ENCODE measurements at regions not wholly inside any gene's neighbourhood (a gene's known extent, or its start where the extent isn't known, plus 50 kb on each side); places are given as distances from the start of the nearest gene placed in this dataset.
"Not testable (repeated sequence)": the region's sequence is repeated elsewhere in the genome, so short reads cannot be mapped to it uniquely, and the experiment has no call there.

- DNase-seq = no peak
Observed at GRCh38 chr4:72767618-72768302, 198.7 kb upstream of the ADAMTS3 start.

- DNase-seq = not testable (repeated sequence)
Observed at GRCh38 chr4:72765788-72766187, 196.8 kb upstream of the ADAMTS3 start.

GRCh38 chr4:72761368-72762038, 192.5 kb upstream of the ADAMTS3 start:
- DNase-seq = no peak

GRCh38 chr4:72753414-72753813, 184.4 kb upstream of the ADAMTS3 start:
- not testable (repeated sequence) for DNase-seq

- DNase-seq = no peak
Observed at GRCh38 chr4:72744103-72744725, 175.2 kb upstream of the ADAMTS3 start.

- no peak for DNase-seq
Observed at GRCh38 chr4:72743078-72743477, 174.1 kb upstream of the ADAMTS3 start.

- no peak for DNase-seq
Observed at GRCh38 chr4:72715299-72715698, 146.3 kb upstream of the ADAMTS3 start.

GRCh38 chr4:72714482-72715279, 145.7 kb upstream of the ADAMTS3 start:
- DNase-seq = no peak

GRCh38 chr4:72712997-72713396, 144.0 kb upstream of the ADAMTS3 start:
- no peak for DNase-seq

- no peak for DNase-seq
Observed at GRCh38 chr4:72709475-72709874, 140.5 kb upstream of the ADAMTS3 start.

GRCh38 chr4:72706684-72707083, 137.7 kb upstream of the ADAMTS3 start:
- no peak for DNase-seq

- not testable (repeated sequence) for DNase-seq
Observed at GRCh38 chr4:72704925-72705640, 136.1 kb upstream of the ADAMTS3 start.

GRCh38 chr4:72702948-72703347, 133.9 kb upstream of the ADAMTS3 start:
- no peak for DNase-seq

GRCh38 chr4:72701987-72702819, 133.2 kb upstream of the ADAMTS3 start:
- DNase-seq = peak; percentile 64

- no peak for DNase-seq
Observed at GRCh38 chr4:72690771-72691170, 121.8 kb upstream of the ADAMTS3 start.

GRCh38 chr4:72689923-72690322, 120.9 kb upstream of the ADAMTS3 start:
- DNase-seq = no peak

GRCh38 chr4:72686390-72686789, 117.4 kb upstream of the ADAMTS3 start:
- DNase-seq = not testable (repeated sequence)

GRCh38 chr4:72679666-72680065, 110.6 kb upstream of the ADAMTS3 start:
- DNase-seq = no peak

GRCh38 chr4:72677886-72678285, 108.9 kb upstream of the ADAMTS3 start:
- no peak for DNase-seq

GRCh38 chr4:72677265-72677664, 108.2 kb upstream of the ADAMTS3 start:
- no peak for DNase-seq

- DNase-seq = no peak
Observed at GRCh38 chr4:72671980-72672379, 103.0 kb upstream of the ADAMTS3 start.

GRCh38 chr4:72670521-72670920, 101.5 kb upstream of the ADAMTS3 start:
- DNase-seq = no peak

Data from RPMI8226 (cell line).